Gastrocnemius medialis (tissue), 4 donors: ENCODE measurements at regions not wholly inside any gene's neighbourhood (a gene's known extent, or its start where the extent isn't known, plus 50 kb on each side); places are given as distances from the start of the nearest gene placed in this dataset.

Experiments
- CTCF ChIP-seq, 5 experiments: fragments of 450-650 bp in 3 of 5; fragments of 200-600 bp in 2 of 5; sonication (generic) in 2 of 5; IDR thresholded peaks in 4 of 5; conservative IDR thresholded peaks in 1 of 5; 1 replicate in 4 of 5; 2 replicates in 1 of 5; pipeline ENCODE4 v1.5.1; 2016 to 2019; ENCODE audit warnings: antibody characterized with exemption in 5 of 5, mild to moderate bottlenecking in 3 of 5, moderate library complexity in 3 of 5
- POLR2A ChIP-seq, 2 donors: fragments of 450-650 bp; IDR thresholded peaks; one replicate each; pipeline ENCODE4 v1.6.1; 2017; ENCODE audit warnings: antibody characterized with exemption in 2 of 2, mild to moderate bottlenecking in 2 of 2, moderate library complexity in 2 of 2

DNA sequence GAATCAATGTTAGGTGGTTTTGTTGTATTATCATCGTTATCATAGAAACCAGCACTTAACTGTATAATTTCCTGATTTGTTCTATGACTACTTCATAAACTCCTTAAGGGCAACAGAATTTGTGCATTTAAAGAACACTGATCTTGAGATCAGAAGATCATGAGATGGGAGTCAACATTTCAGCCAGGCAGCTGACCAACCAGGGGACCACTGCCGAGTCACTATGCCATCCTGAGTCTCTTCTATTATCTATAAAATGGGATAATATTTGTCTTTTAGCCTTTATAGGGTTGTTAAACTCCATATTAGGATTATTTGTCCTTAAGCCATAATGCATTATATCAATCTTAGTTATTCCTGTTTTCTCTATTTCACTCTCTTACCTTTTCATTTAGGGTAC is 261.7 kb downstream of the GPAM start:
- no peak for TF ChIP-seq CTCF (IDR thresholded peaks at IDR 0.05 in 4 of 5, conservative IDR thresholded peaks at IDR 0.05 in 1 of 5)
- no peak for TF ChIP-seq POLR2A (IDR thresholded peaks at IDR 0.05)
